ENCODE measurements at regions not wholly inside any gene's neighbourhood (a gene's known extent, or its start where the extent isn't known, plus 50 kb on each side); places are given as distances from the start of the nearest gene placed in this dataset.
"Not testable (repeated sequence)": the region's sequence is repeated elsewhere in the genome, so short reads cannot be mapped to it uniquely, and the experiment has no call there.

- no peak for FAIRE-seq
- DNase-seq (ENCODE audit: insufficient read length, low spot score) = no peak
These were observed 195.5 kb upstream of the FBXL4 start for GRCh38 chr6:99143108-99143861.

- FAIRE-seq; DNase-seq (ENCODE audit: insufficient read length, low spot score): not testable (repeated sequence)
These were observed 194.2 kb upstream of the FBXL4 start for GRCh38 chr6:99141906-99142305.

GRCh38 chr6:99138445-99138844 is 190.7 kb upstream of the FBXL4 start:
- FAIRE-seq (no peak), DNase-seq (ENCODE audit: insufficient read length, low spot score) (no peak)

- FAIRE-seq (no peak), DNase-seq (ENCODE audit: insufficient read length, low spot score) (no peak)
These were observed 189.6 kb upstream of the FBXL4 start for GRCh38 chr6:99137314-99137713.

GRCh38 chr6:99136488-99136887 is 188.7 kb upstream of the FBXL4 start:
- no peak for FAIRE-seq
- no peak for DNase-seq (ENCODE audit: insufficient read length, low spot score)

GRCh38 chr6:99132026-99132635 is 184.4 kb upstream of the FBXL4 start:
- no peak for FAIRE-seq
- no peak for DNase-seq (ENCODE audit: insufficient read length, low spot score)

GRCh38 chr6:99130897-99131873 is 183.4 kb upstream of the FBXL4 start:
- no peak for FAIRE-seq
- DNase-seq (ENCODE audit: insufficient read length, low spot score) = no peak

GRCh38 chr6:99129835-99130234 is 182.1 kb upstream of the FBXL4 start:
- FAIRE-seq = no peak
- DNase-seq (ENCODE audit: insufficient read length, low spot score) = no peak

- FAIRE-seq = no peak
- no peak for DNase-seq (ENCODE audit: insufficient read length, low spot score)
These were observed 174.0 kb upstream of the FBXL4 start for GRCh38 chr6:99121748-99122147.

- DNase-seq (ENCODE audit: insufficient read length, low spot score) (no peak), FAIRE-seq (no peak)
These were observed 172.9 kb upstream of the FBXL4 start for GRCh38 chr6:99120641-99121040.

GRCh38 chr6:99119109-99120031 is 171.6 kb upstream of the FBXL4 start:
- DNase-seq (ENCODE audit: insufficient read length, low spot score) = peak; percentile 32
- FAIRE-seq = no peak

GRCh38 chr6:99114769-99115406 is 167.1 kb upstream of the FBXL4 start:
- FAIRE-seq (no peak), DNase-seq (ENCODE audit: insufficient read length, low spot score) (no peak)

GRCh38 chr6:99111590-99111989 is 163.8 kb upstream of the FBXL4 start:
- FAIRE-seq (no peak), DNase-seq (ENCODE audit: insufficient read length, low spot score) (no peak)

- DNase-seq (ENCODE audit: insufficient read length, low spot score) = no peak
- no peak for FAIRE-seq
These were observed 162.3 kb upstream of the FBXL4 start for GRCh38 chr6:99110029-99110428.

GRCh38 chr6:99104218-99104617 is 156.5 kb upstream of the FBXL4 start:
- no peak for FAIRE-seq

GRCh38 chr6:99099243-99099642 is 151.5 kb upstream of the FBXL4 start:
- DNase-seq (ENCODE audit: insufficient read length, low spot score) = no peak
- no peak for FAIRE-seq

More at GRCh38 chr6:99104218-99104617, 156.5 kb upstream of the FBXL4 start:
- no peak for DNase-seq (ENCODE audit: insufficient read length, low spot score)

- DNase-seq (ENCODE audit: insufficient read length, low spot score) = no peak
- no peak for FAIRE-seq
These were observed 148.4 kb upstream of the FBXL4 start for GRCh38 chr6:99096170-99096569.

- FAIRE-seq (no peak), DNase-seq (ENCODE audit: insufficient read length, low spot score) (no peak)
These were observed 145.9 kb upstream of the FBXL4 start for GRCh38 chr6:99093456-99094190.

GRCh38 chr6:99092461-99092860 is 144.7 kb upstream of the FBXL4 start:
- DNase-seq (ENCODE audit: insufficient read length, low spot score) (no peak), FAIRE-seq (no peak)

Data from HTR-8/SVneo (cell line).